ENCODE measurements at regions not wholly inside any gene's neighbourhood (a gene's known extent, or its start where the extent isn't known, plus 50 kb on each side); places are given as distances from the start of the nearest gene placed in this dataset.

DNA sequence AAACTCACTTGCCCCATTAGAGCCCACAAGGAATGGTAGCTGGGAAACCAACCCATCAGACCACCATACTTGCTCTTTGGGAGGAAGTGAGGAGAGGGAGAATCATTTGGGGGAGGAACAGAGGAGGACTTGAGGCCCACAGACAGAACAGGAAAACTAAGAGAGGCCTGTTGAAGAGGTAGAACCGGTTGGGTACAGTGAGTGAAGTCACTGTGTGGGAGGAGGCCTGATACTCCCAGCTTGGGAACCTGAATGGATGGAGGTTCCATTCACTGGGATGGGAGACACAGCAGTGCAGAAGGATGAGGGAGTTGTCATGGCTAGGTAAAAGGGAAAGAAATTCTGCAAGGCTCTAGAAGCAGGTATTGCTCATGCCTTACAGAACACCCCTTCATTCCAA, 63.4 kb upstream of the PSEN2 start:
- H3K4me1 Mint-ChIP-seq (ENCODE audit: low read depth, unreplicated experiment): no peaks in the 10 kb centered on the region
- intact Hi-C loops (cut with micrococcal nuclease; ENCODE audit: unreplicated experiment): no loop called here
- H3K27ac Mint-ChIP-seq (ENCODE audit: unreplicated experiment): no peak overlapping the region
- DNase-seq: no peak
- CTCF ChIA-PET: no interaction called here
- H3K27me3 Mint-ChIP-seq (ENCODE audit: insufficient read depth, unreplicated experiment): no peaks in the 10 kb centered on the region
- POLR2A ChIA-PET: no interaction called here
- no peaks in the 10 kb centered on the region for H3K9me3 Mint-ChIP-seq (ENCODE audit: unreplicated experiment)
- no peaks in the 10 kb centered on the region for H3K9me3 ChIP-seq
- TF ChIP-seq, protein P1, sequence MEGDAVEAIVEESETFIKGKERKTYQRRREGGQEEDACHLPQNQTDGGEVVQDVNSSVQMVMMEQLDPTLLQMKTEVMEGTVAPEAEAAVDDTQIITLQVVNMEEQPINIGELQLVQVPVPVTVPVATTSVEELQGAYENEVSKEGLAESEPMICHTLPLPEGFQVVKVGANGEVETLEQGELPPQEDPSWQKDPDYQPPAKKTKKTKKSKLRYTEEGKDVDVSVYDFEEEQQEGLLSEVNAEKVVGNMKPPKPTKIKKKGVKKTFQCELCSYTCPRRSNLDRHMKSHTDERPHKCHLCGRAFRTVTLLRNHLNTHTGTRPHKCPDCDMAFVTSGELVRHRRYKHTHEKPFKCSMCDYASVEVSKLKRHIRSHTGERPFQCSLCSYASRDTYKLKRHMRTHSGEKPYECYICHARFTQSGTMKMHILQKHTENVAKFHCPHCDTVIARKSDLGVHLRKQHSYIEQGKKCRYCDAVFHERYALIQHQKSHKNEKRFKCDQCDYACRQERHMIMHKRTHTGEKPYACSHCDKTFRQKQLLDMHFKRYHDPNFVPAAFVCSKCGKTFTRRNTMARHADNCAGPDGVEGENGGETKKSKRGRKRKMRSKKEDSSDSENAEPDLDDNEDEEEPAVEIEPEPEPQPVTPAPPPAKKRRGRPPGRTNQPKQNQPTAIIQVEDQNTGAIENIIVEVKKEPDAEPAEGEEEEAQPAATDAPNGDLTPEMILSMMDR (IDR thresholded peaks at IDR 0.05; ENCODE audit: insufficient read depth in 1 of 2, low read depth in 1 of 2, low read length in 1 of 2, severe bottlenecking in 1 of 2, unreplicated experiment in 1 of 2): no peak
- BruUV-seq (replicated peaks): no TSS peak
- no peak overlapping the region for H3K4me3 ChIP-seq (ENCODE audit: low read depth, low read length)
- no peaks in the 10 kb centered on the region for H3K4me1 ChIP-seq
- H3K36me3 ChIP-seq (ENCODE audit: control insufficient read depth, insufficient read depth, low read length): no peaks in the 10 kb centered on the region
- no peak overlapping the region for H3K4me3 Mint-ChIP-seq (ENCODE audit: unreplicated experiment)
- H3K36me3 Mint-ChIP-seq (ENCODE audit: insufficient read depth, unreplicated experiment): no peaks in the 10 kb centered on the region
- no peaks in the 10 kb centered on the region for H3K27me3 ChIP-seq (replicated peaks; ENCODE audit: control insufficient read depth, insufficient read depth, low read length)

DNA sequence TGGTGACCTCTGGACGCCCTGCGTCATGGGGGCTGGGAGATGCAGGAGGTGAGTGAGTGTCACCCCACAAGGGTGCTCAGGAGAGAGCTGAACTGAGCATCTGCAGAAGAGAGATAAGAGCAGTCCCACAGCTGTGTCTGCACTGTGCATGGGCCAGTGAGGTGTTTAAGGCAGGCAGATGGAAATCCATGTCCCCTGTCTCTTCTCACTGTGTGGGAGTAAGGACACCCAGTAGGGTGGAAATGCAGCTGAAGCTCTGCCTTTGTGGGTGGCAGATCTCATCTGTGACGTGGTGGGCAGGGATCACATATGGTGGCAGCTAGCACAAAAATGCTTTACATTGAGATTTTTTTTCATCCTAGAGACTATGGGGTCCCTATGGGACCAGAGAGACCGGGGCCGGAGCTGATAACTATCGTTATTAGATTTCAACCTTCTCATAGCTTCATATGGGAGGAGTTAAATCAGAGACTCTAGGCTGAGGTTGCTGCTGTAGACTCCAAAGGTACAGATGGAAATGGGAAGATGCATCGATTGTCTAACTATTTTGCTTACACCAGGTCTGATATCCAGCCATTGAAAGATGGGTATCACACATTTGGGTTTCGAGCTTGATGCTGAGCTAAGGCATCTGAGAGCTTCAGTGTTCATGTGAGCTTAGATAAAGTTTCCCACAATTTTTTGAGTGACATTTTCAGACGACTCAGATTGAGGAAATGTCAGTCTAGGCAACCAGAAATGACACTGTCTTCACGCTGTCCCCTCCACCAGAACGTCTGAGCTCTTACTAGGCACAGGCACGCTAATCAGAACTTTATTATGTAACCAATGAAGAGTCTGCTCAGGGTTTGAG, 65.3 kb upstream of the PSEN2 start:
- no peak overlapping the region for H3K27ac Mint-ChIP-seq (ENCODE audit: unreplicated experiment)
- TF ChIP-seq, protein P1 (IDR thresholded peaks at IDR 0.05; ENCODE audit: insufficient read depth in 1 of 2, low read depth in 1 of 2, low read length in 1 of 2, severe bottlenecking in 1 of 2, unreplicated experiment in 1 of 2): no peak
- H3K4me3 Mint-ChIP-seq (ENCODE audit: unreplicated experiment): no peak overlapping the region
- BruUV-seq (replicated peaks): no TSS peak
- no peaks in the 10 kb centered on the region for H3K4me1 Mint-ChIP-seq (ENCODE audit: low read depth, unreplicated experiment)
- DNase-seq: no peak
- no peaks in the 10 kb centered on the region for H3K9me3 ChIP-seq
- ChIA-PET CTCF (no interaction called here), POLR2A (no interaction called here)
- no peaks in the 10 kb centered on the region for H3K27me3 Mint-ChIP-seq (ENCODE audit: insufficient read depth, unreplicated experiment)
- H3K36me3 ChIP-seq (ENCODE audit: control insufficient read depth, insufficient read depth, low read length): no peaks in the 10 kb centered on the region
- H3K9me3 Mint-ChIP-seq (ENCODE audit: unreplicated experiment): no peaks in the 10 kb centered on the region
- intact Hi-C loops (cut with micrococcal nuclease; ENCODE audit: unreplicated experiment): no loop called here
- no peaks in the 10 kb centered on the region for H3K36me3 Mint-ChIP-seq (ENCODE audit: insufficient read depth, unreplicated experiment)
- no peaks in the 10 kb centered on the region for H3K27me3 ChIP-seq (replicated peaks; ENCODE audit: control insufficient read depth, insufficient read depth, low read length)
- no peak overlapping the region for H3K4me3 ChIP-seq (ENCODE audit: low read depth, low read length)
- no peaks in the 10 kb centered on the region for H3K4me1 ChIP-seq

DNA sequence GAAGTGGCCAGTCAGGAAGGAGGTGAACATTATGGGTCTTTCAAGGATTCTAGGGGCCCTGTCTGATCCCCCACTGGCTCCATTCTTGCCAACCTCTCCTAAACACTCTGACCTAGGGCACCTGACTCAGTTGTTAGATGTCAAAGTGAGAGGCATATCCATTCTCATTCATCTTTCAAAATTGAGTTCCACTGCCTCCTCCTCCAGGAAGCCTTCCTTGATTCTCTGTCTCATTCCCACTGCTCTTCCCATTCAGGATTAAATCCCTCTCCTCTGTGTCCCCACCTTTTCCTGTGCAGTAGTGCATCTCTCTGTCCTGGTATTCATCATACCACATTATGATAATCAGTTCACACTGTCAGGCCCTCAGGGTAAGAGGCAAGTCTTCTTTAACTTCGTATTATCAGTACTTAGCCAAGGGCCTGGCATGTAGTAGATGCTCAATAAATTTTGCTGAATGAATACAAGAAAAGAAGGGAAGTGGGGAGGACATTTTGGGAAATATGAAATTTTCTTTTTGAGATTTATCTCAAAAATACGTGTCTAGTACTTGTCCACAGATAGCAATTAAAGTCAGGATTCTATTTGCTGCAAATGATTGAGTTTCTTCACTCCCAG, 61.8 kb upstream of the ITPKB start:
- no peak for DNase-seq
- no TSS peak for BruUV-seq (replicated peaks)
- Histone ChIP-seq H3K9me3 (no peaks in the 10 kb centered on the region), H3K27me3 (replicated peaks; ENCODE audit: control insufficient read depth, insufficient read depth, low read length) (no peaks in the 10 kb centered on the region), H3K36me3 (ENCODE audit: control insufficient read depth, insufficient read depth, low read length) (no peaks in the 10 kb centered on the region), H3K4me1 (no peaks in the 10 kb centered on the region), H3K4me3 (ENCODE audit: low read depth, low read length) (no peak overlapping the region)
- ChIA-PET CTCF (no interaction called here), POLR2A (no interaction called here)
- no peaks in the 10 kb centered on the region for H3K27me3 Mint-ChIP-seq (ENCODE audit: insufficient read depth, unreplicated experiment)
- no peak overlapping the region for H3K4me3 Mint-ChIP-seq (ENCODE audit: unreplicated experiment)
- H3K9me3 Mint-ChIP-seq (ENCODE audit: unreplicated experiment): no peaks in the 10 kb centered on the region
- no peaks in the 10 kb centered on the region for H3K36me3 Mint-ChIP-seq (ENCODE audit: insufficient read depth, unreplicated experiment)
- TF ChIP-seq, protein P1 (IDR thresholded peaks at IDR 0.05; ENCODE audit: insufficient read depth in 1 of 2, low read depth in 1 of 2, low read length in 1 of 2, severe bottlenecking in 1 of 2, unreplicated experiment in 1 of 2): no peak
- intact Hi-C loops (cut with micrococcal nuclease; ENCODE audit: unreplicated experiment): no loop called here
- no peaks in the 10 kb centered on the region for H3K4me1 Mint-ChIP-seq (ENCODE audit: low read depth, unreplicated experiment)
- no peak overlapping the region for H3K27ac Mint-ChIP-seq (ENCODE audit: unreplicated experiment)

Measured in Caco-2 (cell line).